ENCODE measurements at regions not wholly inside any gene's neighbourhood (a gene's known extent, or its start where the extent isn't known, plus 50 kb on each side); places are given as distances from the start of the nearest gene placed in this dataset.

GRCh38 chr1:60596791-60597750 is 485.3 kb upstream of the NFIA start:
- no peaks in the 10 kb centered on the region for H3K27me3 ChIP-seq (ENCODE audit: control insufficient read depth in 1 of 2, insufficient read depth in 2 of 2, low read length in 2 of 2)
- WGBS, 2 donors, result 79% methylated on average over 8 of the region's 8 CpGs

GRCh38 chr1:60591583-60591982 is 490.8 kb upstream of the NFIA start:
- Histone ChIP-seq H3K4me3 (ENCODE audit: low read depth in 1 of 2, low read length in 2 of 2) (no peak overlapping the region), H3K27me3 (ENCODE audit: control insufficient read depth in 1 of 2, insufficient read depth in 2 of 2, low read length in 2 of 2) (no peaks in the 10 kb centered on the region), H3K9me3 (ENCODE audit: control insufficient read depth in 2 of 2, insufficient read depth in 1 of 2, low read depth in 1 of 2, low read length in 1 of 2) (no peaks in the 10 kb centered on the region), H3K4me1 (ENCODE audit: control insufficient read depth in 2 of 2, insufficient read depth in 2 of 2, low read length in 1 of 2) (no peaks in the 10 kb centered on the region), H3K36me3 (ENCODE audit: control insufficient read depth in 2 of 2, insufficient read depth in 2 of 2, low read length in 1 of 2) (no peaks in the 10 kb centered on the region), H3K27ac (ENCODE audit: low read depth in 2 of 2, low read length in 1 of 2) (no peak overlapping the region)
- WGBS, 2 donors, result 93 to 98% methylated on average over 1 of the region's 1 CpG

More at GRCh38 chr1:60596791-60597750, 485.3 kb upstream of the NFIA start:
- Histone ChIP-seq H3K27ac (ENCODE audit: low read depth in 2 of 2, low read length in 1 of 2) (no peak overlapping the region), H3K36me3 (ENCODE audit: control insufficient read depth in 2 of 2, insufficient read depth in 2 of 2, low read length in 1 of 2) (no peaks in the 10 kb centered on the region), H3K4me1 (ENCODE audit: control insufficient read depth in 2 of 2, insufficient read depth in 2 of 2, low read length in 1 of 2) (no peaks in the 10 kb centered on the region), H3K9me3 (ENCODE audit: control insufficient read depth in 2 of 2, insufficient read depth in 1 of 2, low read depth in 1 of 2, low read length in 1 of 2) (no peaks in the 10 kb centered on the region), H3K4me3 (ENCODE audit: low read depth in 1 of 2, low read length in 2 of 2) (no peak overlapping the region)

GRCh38 chr1:60589916-60590315 is 492.4 kb upstream of the NFIA start:
- Histone ChIP-seq H3K4me1 (ENCODE audit: control insufficient read depth in 2 of 2, insufficient read depth in 2 of 2, low read length in 1 of 2) (no peaks in the 10 kb centered on the region), H3K9me3 (ENCODE audit: control insufficient read depth in 2 of 2, insufficient read depth in 1 of 2, low read depth in 1 of 2, low read length in 1 of 2) (no peaks in the 10 kb centered on the region), H3K36me3 (ENCODE audit: control insufficient read depth in 2 of 2, insufficient read depth in 2 of 2, low read length in 1 of 2) (no peaks in the 10 kb centered on the region), H3K4me3 (ENCODE audit: low read depth in 1 of 2, low read length in 2 of 2) (no peak overlapping the region), H3K27me3 (ENCODE audit: control insufficient read depth in 1 of 2, insufficient read depth in 2 of 2, low read length in 2 of 2) (no peaks in the 10 kb centered on the region), H3K27ac (ENCODE audit: low read depth in 2 of 2, low read length in 1 of 2) (no peak overlapping the region)

GRCh38 chr1:60589046-60589748 is 493.2 kb upstream of the NFIA start:
- 38 to 53% methylated on average over 4 of the region's 4 CpGs for whole genome bisulfite sequencing, 2 donors
- H3K27me3 ChIP-seq (ENCODE audit: control insufficient read depth in 1 of 2, insufficient read depth in 2 of 2, low read length in 2 of 2), result no peaks in the 10 kb centered on the region
- no peak overlapping the region for H3K4me3 ChIP-seq (ENCODE audit: low read depth in 1 of 2, low read length in 2 of 2)
- H3K9me3 ChIP-seq (ENCODE audit: control insufficient read depth in 2 of 2, insufficient read depth in 1 of 2, low read depth in 1 of 2, low read length in 1 of 2), result no peaks in the 10 kb centered on the region
- H3K36me3 ChIP-seq (ENCODE audit: control insufficient read depth in 2 of 2, insufficient read depth in 2 of 2, low read length in 1 of 2), result no peaks in the 10 kb centered on the region
- H3K27ac ChIP-seq (ENCODE audit: low read depth in 2 of 2, low read length in 1 of 2), result no peak overlapping the region
- H3K4me1 ChIP-seq (ENCODE audit: control insufficient read depth in 2 of 2, insufficient read depth in 2 of 2, low read length in 1 of 2), result no peaks in the 10 kb centered on the region

DNA sequence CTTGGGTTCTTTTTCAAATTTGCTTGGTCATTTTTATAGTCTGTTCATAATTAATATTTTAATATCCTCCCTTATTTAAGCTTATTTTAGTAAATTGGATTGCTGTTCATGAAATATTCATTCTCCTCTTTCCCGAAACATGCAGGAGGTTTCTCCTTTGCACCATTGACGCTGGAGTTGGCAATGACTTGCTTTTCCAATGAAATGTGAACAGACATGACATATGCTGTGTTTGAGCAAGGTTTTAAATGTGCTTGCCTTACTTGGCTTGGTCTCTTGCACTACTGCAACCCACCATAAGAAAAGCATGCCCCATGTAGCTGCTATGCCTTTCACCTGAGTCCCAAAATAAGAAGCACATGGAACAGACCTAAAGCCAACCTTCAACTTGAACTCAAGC is 498.0 kb upstream of the NFIA start:
- 34 to 48% methylated on average over 2 of the region's 2 CpGs for WGBS, 2 donors
- no peak overlapping the region for H3K4me3 ChIP-seq (ENCODE audit: low read depth in 1 of 2, low read length in 2 of 2)
- no peaks in the 10 kb centered on the region for H3K9me3 ChIP-seq (ENCODE audit: control insufficient read depth in 2 of 2, insufficient read depth in 1 of 2, low read depth in 1 of 2, low read length in 1 of 2)
- no peaks in the 10 kb centered on the region for H3K36me3 ChIP-seq (ENCODE audit: control insufficient read depth in 2 of 2, insufficient read depth in 2 of 2, low read length in 1 of 2)
- H3K4me1 ChIP-seq (ENCODE audit: control insufficient read depth in 2 of 2, insufficient read depth in 2 of 2, low read length in 1 of 2), result no peaks in the 10 kb centered on the region
- H3K27ac ChIP-seq (ENCODE audit: low read depth in 2 of 2, low read length in 1 of 2), result no peak overlapping the region
- no peaks in the 10 kb centered on the region for H3K27me3 ChIP-seq (ENCODE audit: control insufficient read depth in 1 of 2, insufficient read depth in 2 of 2, low read length in 2 of 2)

- no peak overlapping the region for H3K4me3 ChIP-seq (ENCODE audit: low read depth in 1 of 2, low read length in 2 of 2)
- WGBS, 2 donors, result 96% methylated on average over 3 of the region's 3 CpGs
- H3K27ac ChIP-seq (ENCODE audit: low read depth in 2 of 2, low read length in 1 of 2), result no peak overlapping the region
These were observed 498.7 kb upstream of the NFIA start for GRCh38 chr1:60583696-60584095.

GRCh38 chr1:60581455-60582220 is 500.7 kb upstream of the NFIA start:
- no peak overlapping the region for H3K27ac ChIP-seq (ENCODE audit: low read depth in 2 of 2, low read length in 1 of 2)
- no peaks in the 10 kb centered on the region for H3K36me3 ChIP-seq (ENCODE audit: control insufficient read depth in 2 of 2, insufficient read depth in 2 of 2, low read length in 1 of 2)
- no peaks in the 10 kb centered on the region for H3K27me3 ChIP-seq (ENCODE audit: control insufficient read depth in 1 of 2, insufficient read depth in 2 of 2, low read length in 2 of 2)
- 76 to 84% methylated on average over 7 of the region's 7 CpGs for WGBS, 2 donors
- no peaks in the 10 kb centered on the region for H3K4me1 ChIP-seq (ENCODE audit: control insufficient read depth in 2 of 2, insufficient read depth in 2 of 2, low read length in 1 of 2)
- no peaks in the 10 kb centered on the region for H3K9me3 ChIP-seq (ENCODE audit: control insufficient read depth in 2 of 2, insufficient read depth in 1 of 2, low read depth in 1 of 2, low read length in 1 of 2)
- H3K4me3 ChIP-seq (ENCODE audit: low read depth in 1 of 2, low read length in 2 of 2), result no peak overlapping the region

More at GRCh38 chr1:60583696-60584095, 498.7 kb upstream of the NFIA start:
- Histone ChIP-seq H3K27me3 (ENCODE audit: control insufficient read depth in 1 of 2, insufficient read depth in 2 of 2, low read length in 2 of 2) (no peaks in the 10 kb centered on the region), H3K36me3 (ENCODE audit: control insufficient read depth in 2 of 2, insufficient read depth in 2 of 2, low read length in 1 of 2) (no peaks in the 10 kb centered on the region), H3K4me1 (ENCODE audit: control insufficient read depth in 2 of 2, insufficient read depth in 2 of 2, low read length in 1 of 2) (no peaks in the 10 kb centered on the region), H3K9me3 (ENCODE audit: control insufficient read depth in 2 of 2, insufficient read depth in 1 of 2, low read depth in 1 of 2, low read length in 1 of 2) (no peaks in the 10 kb centered on the region)

GRCh38 chr1:60577029-60577428 is 503.5 kb upstream of the C1orf87 start:
- Histone ChIP-seq H3K27ac (ENCODE audit: low read depth in 2 of 2, low read length in 1 of 2) (no peak overlapping the region), H3K4me3 (ENCODE audit: low read depth in 1 of 2, low read length in 2 of 2) (no peak overlapping the region), H3K4me1 (ENCODE audit: control insufficient read depth in 2 of 2, insufficient read depth in 2 of 2, low read length in 1 of 2) (peaks cover 0 to 2% of the 10 kb centered on the region in 2 donors), H3K9me3 (ENCODE audit: control insufficient read depth in 2 of 2, insufficient read depth in 1 of 2, low read depth in 1 of 2, low read length in 1 of 2) (no peaks in the 10 kb centered on the region), H3K27me3 (ENCODE audit: control insufficient read depth in 1 of 2, insufficient read depth in 2 of 2, low read length in 2 of 2) (no peaks in the 10 kb centered on the region), H3K36me3 (ENCODE audit: control insufficient read depth in 2 of 2, insufficient read depth in 2 of 2, low read length in 1 of 2) (no peaks in the 10 kb centered on the region)
- 84 to 85% methylated on average over 2 of the region's 2 CpGs for WGBS, 2 donors

- 86 to 87% methylated on average over 2 of the region's 2 CpGs for WGBS, 2 donors
- Histone ChIP-seq H3K27me3 (ENCODE audit: control insufficient read depth in 1 of 2, insufficient read depth in 2 of 2, low read length in 2 of 2) (no peaks in the 10 kb centered on the region), H3K36me3 (ENCODE audit: control insufficient read depth in 2 of 2, insufficient read depth in 2 of 2, low read length in 1 of 2) (no peaks in the 10 kb centered on the region), H3K4me3 (ENCODE audit: low read depth in 1 of 2, low read length in 2 of 2) (no peak overlapping the region), H3K27ac (ENCODE audit: low read depth in 2 of 2, low read length in 1 of 2) (no peak overlapping the region), H3K4me1 (ENCODE audit: control insufficient read depth in 2 of 2, insufficient read depth in 2 of 2, low read length in 1 of 2) (peaks cover 0 to 2% of the 10 kb centered on the region in 2 donors), H3K9me3 (ENCODE audit: control insufficient read depth in 2 of 2, insufficient read depth in 1 of 2, low read depth in 1 of 2, low read length in 1 of 2) (no peaks in the 10 kb centered on the region)
These were observed 501.9 kb upstream of the C1orf87 start for GRCh38 chr1:60575326-60575977.
